Breast epithelium (tissue), 3 donors: ENCODE measurements at regions not wholly inside any gene's neighbourhood (a gene's known extent, or its start where the extent isn't known, plus 50 kb on each side); places are given as distances from the start of the nearest gene placed in this dataset.

ENCODE experiments used
- CTCF ChIP-seq, 3 donors: fragments of 450-650 bp; IDR thresholded peaks; one replicate each; pipeline ENCODE4 v1.5.1; 2016 to 2017; ENCODE audit warnings: antibody characterized with exemption in 3 of 3, mild to moderate bottlenecking in 3 of 3, moderate library complexity in 3 of 3
- POLR2A ChIP-seq: fragments of 450-650 bp; IDR thresholded peaks from one replicate; pipeline ENCODE4 v1.6.1; 2016; ENCODE audit warnings: antibody characterized with exemption, mild to moderate bottlenecking, moderate library complexity

GRCh38 chr12:59168647-59169046, 248.3 kb upstream of the LRIG3 start:
- TF ChIP-seq POLR2A (no peak), CTCF (IDR thresholded peaks at IDR 0.05) (no peak)
